Stimulated activated CD4-positive, alpha-beta T cell treated with anti-CD3 and anti-CD28 coated beads, Interleukin-1b, Interleukin-23, amount 100 ng/mL, for 4 hours (primary cell): ENCODE measurements at regions not wholly inside any gene's neighbourhood (a gene's known extent, or its start where the extent isn't known, plus 50 kb on each side); places are given as distances from the start of the nearest gene placed in this dataset.
"Not testable (repeated sequence)": the region's sequence is repeated elsewhere in the genome, so short reads cannot be mapped to it uniquely, and the experiment has no call there.

ENCODE experiments used
- DNase-seq, 2 donors: peaks; one replicate each; pipeline ENCODE4 v3.0.0-alpha.2; 2020; ENCODE audit warnings: low read depth in 2 of 2

DNA sequence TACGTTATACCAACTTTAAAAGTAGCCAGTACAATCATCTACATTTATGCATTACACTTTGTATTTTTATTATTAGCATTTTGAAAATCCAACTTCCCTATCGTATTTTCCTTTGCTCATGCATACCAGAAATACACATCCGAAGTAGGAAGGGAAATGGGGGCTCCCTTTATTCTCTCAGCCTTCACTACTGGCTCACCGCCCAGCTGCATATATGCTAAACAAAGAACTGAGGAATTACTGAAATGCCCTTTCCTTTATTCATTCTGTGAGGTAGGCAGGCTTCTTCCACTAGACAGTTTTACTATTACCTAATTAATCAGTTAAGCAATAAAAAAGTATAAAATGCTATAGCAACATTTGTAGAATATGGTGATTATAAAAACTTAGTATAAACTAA is 291.6 kb downstream of the KLF12 start:
- no peak for DNase-seq

DNA sequence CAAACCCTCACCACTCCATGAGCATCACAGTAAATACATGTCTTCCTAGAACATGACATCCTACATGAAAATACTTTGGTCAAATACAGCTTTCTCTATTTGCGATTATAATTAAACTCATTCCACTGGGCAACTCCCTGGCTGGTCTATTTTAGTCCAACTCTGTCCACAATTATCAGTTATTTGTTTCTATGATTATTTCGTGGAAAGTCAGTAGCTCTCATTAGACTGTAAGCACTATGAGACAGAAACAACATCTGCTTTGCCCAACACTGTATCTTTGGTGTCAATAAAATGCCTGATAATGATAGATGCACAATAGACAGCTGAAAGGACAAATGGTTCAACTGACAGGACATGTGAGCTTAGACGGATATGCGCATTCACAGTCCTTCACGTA is 292.0 kb downstream of the KLF12 start:
- no peak for DNase-seq

DNA sequence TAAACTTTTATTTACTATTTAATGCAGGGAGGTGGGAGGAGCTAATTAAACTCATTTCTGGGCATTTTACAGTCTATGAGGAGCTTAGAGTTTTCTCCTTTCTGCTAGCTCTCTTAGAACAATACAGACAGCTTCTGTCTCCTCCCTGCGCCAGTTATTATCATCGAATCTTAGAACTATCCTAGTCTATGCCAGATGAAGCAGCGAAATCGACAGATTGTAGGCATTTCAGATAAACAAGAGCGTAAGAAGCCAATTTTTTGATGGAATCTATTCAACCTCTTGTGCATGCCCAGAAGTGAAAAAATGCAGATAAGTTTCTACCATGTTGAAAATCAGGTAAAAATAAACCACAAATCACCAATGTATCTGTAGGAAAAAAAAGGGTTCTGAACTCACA is 297.1 kb downstream of the KLF12 start:
- no peak for DNase-seq

DNA sequence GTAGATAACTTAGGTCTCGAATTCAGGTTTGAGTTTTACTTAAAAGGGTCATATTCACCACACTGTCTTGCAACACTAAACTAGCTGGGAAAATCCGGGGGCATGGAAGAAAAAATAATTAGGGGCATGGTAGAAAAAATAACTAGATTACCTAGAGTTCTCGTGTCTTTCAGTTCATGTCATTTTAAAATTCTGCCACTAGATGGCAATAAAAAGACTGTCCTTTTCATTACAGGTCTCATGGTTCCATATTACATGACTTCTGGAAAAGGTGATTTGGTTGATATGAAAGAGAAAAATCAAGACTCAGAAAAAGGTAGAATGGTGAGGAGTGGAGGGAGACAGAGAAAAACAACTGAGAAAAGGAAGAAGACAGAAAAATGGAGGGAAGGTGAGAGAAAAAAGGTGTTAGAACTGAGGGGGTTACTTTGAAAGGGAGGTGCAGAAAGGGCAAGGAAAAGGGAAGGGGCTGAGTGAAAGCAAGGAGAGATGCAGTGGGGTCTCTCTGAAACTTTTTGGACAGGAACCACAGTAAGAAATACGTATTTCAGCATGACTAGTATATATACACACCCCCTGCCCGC is 299.0 kb downstream of the KLF12 start:
- no peak for DNase-seq

DNA sequence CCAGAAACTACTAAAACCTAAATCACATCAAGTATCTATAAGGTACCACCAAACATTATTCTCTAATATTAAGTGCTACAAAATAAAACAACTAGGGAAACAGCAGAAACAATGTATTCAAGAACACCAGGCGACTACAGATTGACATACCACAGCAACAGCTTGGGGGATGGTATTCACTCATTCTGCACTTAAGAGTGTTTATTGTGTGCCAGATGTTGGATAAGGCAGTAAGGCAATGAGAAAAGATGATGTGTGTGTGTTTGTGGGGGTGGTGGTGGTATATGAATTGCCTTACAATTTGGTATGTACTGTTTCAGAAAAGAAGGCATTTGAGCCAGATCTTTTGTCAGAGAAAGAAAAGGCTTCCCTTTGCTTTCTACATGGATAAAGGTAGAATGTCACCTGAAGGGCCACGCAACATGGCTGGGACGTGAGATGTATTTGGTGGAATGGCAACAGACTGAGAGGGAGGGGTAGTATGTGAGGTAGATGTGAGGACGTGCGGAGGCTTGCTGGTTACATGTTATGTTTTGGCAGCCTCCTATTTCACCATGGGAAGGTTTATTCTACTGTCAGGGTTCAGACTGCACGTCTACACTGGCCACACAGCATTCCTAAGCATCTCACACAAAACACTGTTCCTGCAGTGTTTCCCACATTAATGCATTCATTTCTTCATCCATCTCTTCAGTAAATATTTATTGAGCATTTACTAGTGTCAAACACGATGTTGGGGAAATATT is 300.7 kb downstream of the KLF12 start:
- no peak for DNase-seq

DNA sequence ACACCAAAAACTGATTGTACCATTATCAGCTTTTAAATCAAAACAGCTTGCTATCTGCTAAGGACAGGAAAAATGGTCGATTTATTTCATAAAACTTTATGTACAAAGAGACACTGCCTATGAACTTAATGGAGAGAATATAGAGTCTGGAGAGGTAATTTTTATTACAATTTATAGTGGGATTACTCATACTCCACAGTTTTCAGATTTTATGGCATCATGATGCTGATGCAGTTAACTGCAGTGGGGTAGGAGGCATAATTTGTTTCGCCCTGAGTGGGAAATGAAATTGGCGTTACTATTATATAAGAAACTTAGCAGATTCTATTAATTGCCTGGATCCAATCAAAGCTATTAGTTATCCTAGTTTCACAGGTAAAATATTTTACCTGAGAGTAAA is 301.4 kb downstream of the KLF12 start:
- no peak for DNase-seq

DNA sequence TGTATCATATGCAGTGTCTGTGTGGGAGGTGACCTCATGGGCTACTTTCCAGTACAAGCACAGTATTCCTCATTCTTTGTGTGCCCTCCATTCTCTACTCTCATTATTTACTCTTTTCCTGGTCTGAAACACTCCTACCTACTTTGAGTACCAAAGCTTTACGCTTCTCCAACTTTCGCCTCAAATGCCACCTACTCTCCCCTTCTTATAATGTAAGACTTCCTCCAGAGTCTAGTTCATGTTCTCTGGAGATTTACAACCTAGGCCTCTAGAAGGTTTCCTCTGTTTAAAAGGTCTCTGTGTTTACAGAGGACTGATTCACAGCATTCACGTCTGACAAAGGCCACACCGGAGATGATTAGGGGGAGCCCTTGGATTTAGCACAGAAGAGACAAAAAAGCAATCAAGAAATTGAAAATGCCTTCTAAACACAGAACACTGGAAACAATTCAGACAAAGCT is 302.0 kb downstream of the KLF12 start:
- DNase-seq, result no peak

DNA sequence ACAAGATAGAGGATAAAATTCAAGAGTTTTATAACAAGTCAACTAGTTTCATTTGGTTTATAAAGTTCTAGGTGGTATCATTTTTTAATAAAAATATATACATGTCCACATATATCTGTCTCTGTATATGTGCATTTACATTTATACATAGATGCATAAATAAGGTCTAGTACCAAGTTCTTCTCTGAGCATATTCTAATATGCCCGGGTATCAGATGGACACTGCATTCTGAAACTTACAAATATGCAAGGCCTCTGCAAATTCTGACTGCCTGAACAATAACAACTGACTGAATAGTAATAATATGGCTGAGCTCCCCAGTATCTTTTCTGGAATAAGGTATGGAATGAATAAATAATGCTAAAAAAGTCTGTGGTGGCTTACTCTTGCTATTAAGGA is 304.8 kb downstream of the KLF12 start:
- DNase-seq, result no peak

DNA sequence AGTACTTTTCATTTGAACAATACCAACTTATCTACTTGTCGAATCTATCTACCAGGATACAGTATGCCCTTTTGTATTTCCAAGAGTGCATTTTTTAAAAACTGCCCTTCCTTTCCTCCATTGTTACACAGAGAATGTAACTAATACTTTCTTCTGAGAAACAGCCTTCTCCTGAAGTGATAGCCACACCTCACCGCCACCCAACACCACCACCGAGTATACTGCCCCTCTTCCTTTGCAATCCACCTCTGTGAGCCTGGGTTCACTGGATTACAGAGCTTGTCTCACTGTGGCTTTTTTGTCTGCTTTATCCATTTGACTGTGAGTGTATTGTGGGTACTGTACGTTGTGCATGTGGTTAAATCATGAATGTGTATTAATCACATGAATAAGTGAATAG is 305.4 kb downstream of the KLF12 start:
- DNase-seq, result no peak

DNA sequence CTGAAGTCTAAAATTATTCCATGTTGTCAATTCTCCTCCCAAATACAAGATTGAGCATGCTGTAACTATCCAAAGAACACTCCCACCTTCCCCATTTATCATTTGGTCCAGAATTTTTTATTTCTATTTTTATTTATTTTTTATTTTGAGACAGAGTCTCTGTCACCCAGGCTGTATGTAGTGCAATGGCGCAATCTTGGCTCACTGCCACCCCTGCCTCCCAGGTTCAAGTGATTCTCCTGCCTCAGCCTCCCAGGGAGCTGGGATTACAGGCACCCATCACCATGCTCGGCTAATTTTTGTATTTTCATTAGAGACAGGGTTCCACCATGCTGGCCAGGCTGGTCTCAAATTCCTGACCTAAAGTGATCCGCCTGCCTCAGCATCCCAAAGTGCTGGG is 306.8 kb downstream of the KLF12 start:
- DNase-seq, result no peak

DNA sequence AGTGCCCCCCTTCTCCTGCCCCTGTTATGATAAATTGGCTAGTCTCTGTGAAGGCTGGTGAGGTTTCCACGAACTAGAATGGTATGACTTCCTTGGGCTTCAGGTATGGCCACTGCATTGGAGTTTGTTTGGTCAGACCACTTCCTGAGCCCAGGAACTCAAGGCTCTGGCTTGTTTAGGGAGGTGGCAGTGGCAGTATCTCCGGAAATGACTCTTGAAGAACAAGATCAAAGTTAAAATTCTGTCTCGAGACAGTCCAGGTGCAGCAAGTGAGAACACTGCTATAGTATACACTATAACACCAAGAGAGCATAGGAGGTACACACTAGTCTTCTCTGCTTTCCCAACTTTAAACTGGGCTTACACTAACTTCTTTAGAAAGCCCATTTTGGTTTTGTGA is 309.1 kb downstream of the KLF12 start:
- DNase-seq, result no peak

DNA sequence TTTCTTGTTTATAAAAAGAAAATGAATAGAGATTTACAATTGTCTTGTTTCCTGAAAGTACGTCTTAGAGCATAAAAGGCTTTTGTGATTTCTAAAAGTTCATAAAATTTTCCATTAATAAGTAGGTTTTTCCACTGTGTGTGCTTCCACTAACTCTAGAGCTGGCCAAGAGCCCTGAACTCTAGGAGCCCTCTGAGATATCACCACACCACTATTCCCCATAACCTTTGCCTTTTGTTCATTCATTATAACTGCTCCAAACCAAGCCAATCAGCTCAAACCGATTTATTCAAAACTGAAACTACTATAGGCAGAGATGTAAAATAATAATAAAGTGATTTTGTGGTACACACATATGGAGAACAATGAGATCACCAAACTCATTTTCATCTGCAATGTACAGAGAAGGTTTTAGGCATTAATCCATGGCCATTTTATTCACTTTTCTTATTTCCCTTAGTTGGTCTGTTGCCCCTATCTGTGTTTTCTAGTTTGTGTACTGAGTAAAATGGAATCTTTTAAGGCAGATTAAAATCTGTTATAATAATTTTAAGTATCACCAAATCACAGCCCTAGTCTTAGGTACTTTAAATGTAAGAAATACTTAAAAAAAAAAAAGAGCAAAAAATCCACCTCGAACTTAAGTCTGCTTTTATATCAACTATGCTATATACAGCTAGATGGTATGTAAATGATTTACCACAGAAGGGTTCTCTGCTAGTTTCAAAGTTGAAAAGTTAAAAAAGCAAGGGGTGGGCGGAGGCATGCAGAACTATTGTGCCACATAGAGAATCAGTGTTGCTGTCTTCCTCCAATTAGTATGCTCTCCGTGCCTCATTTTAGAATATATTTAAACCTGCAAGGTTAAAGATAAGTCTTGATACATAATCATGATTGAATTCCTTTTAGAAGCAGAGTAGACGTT is 311.3 kb downstream of the KLF12 start:
- DNase-seq, result no peak

DNA sequence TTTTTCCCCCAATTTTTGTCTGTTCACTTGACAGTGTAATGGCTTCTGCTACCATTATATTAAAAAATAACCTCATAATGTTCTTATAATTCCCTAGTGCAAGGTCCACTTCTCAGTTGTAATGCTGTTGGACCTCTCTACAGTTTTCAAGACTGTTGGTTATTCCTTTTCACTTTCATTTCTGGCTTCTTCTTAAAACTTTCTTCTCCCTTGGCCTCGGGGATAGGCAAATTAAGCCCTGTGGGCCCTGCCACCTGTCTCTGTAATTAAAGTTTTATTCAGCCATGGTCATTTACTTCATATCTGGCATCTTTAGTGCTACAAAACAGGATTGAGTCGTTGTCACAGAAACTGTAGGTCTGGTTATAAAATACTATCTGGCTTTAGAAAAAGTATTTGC is 313.5 kb downstream of the KLF12 start:
- no peak for DNase-seq

DNA sequence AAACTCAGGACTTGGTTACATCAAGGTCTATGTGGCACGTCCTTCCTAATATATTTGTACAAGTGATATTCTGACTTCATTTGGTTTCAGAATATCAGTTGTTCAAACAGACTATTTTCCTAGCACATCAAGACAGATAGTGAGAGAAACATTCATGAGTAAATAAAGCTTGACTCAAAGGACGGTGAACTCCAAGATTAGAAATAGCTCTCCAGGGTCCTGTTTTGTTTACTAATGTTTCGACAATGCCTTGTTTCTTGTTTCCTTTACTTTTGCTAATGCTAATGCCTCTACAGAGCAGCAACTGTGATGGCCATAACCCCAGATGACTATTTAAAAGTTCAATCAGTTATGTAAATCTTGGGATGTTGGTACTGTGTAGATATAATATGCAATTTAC is 313.9 kb downstream of the KLF12 start:
- no peak for DNase-seq

DNA sequence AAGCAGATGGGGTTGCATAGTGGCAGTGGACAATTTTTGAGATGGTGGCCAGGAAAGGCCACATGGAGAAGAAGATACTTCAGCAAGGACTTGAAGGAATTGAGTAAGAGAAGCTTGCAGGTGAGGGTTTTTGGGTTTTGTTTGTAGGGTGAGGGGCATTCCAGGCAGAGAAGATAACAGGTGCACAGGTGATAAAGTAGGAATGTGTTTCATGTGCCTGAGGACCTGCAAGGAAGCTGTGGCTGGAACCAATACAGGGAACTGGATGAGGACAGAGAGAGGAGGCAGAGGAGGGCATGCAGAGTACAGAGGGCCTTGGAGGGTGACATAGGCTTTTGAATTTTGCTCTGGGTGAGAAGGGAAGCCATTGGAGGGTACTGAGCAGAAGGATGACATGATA is 314.5 kb downstream of the KLF12 start:
- DNase-seq, result no peak

DNA sequence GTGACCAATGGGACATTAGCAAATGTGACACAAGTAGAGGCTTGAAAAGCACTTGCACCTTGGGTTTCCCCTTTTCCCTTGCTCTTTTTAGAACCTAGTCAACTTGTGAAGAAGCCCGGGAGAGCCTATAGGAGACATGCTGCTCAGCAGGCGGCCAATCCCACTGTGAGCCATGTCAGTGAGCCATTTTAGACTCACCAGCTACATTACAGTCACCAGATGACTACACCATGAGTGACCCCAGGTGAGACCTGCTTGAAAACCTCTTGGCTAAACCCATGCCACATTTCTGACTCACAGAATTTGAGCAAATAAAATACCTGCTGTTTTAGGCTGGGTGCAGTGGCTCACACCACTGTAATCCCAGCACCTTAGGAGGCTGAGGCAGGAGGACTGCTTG is 317.5 kb downstream of the KLF12 start:
- no peak for DNase-seq

DNA sequence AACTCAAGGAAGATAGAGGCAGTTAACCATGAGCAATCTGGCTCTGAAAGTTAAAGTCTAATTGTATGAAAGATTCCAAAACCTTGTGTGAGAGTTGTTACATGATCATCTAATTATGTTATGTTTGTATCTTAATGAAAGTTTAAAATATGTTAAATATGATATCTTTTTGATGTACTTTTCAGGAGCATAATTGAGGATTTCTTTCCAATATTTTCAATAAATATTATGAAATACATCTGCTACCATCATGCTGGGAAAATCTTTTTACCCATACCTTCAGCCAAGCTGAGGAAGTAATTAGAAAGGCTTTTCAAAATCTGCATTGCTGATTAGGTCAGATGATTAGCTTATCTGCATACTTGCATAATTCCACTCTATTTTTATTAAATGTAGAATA is 318.4 kb downstream of the KLF12 start:
- no peak for DNase-seq

DNA sequence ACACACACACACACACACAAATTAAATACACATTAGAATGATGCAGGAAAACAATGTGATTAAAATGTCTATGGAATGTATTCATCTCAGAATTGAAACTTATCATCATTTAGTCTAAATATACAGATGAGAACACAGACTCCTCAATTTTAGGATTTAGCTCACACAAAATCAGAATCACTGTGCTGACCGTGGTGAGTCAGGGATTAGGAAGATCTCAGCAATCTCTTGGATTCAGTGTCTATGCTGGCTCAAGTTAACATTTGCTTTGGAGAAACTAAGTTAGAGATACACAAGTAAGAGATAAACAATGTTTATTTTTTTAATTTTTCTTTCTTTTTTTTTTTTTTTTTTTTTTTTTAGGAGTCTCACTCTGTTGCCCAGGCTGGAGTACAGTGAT is 323.6 kb downstream of the KLF12 start:
- no peak for DNase-seq

DNA sequence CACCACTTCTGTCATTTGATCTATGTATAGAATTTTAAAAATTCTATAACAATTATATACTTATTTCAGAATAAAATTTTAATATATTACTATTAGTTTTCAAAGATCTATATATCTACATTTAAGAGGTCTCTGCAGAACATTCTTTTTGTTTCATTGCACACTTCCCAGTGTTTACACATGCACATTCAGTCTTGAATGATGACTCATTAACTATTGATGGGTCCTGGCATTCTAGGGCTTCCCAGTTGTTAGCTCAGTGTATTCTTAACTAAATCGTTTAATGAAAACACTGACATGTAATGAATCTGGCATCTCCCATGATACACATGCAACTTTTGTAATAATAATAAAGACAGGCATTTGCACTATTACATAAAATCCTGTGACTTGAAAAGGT is 324.6 kb downstream of the KLF12 start:
- no peak for DNase-seq

DNA sequence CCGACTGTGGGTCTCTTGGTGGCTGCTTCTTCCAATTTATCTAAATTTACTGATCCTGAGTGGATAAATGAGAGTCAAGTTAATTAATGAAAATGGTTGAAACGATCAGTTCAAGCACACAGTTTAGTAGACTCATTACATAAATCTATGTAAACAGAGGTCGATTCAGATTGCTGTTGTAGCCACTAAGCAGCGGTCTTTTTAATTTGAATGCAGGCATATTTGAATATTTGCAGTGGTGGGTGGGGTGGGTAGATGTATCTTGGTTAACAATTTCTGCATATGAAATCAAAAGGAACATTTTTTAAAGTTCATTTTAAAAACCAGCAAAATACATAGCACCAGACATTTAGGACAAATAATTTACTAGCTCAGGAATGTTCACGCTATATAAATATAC is 325.9 kb downstream of the KLF12 start:
- DNase-seq, result no peak

DNA sequence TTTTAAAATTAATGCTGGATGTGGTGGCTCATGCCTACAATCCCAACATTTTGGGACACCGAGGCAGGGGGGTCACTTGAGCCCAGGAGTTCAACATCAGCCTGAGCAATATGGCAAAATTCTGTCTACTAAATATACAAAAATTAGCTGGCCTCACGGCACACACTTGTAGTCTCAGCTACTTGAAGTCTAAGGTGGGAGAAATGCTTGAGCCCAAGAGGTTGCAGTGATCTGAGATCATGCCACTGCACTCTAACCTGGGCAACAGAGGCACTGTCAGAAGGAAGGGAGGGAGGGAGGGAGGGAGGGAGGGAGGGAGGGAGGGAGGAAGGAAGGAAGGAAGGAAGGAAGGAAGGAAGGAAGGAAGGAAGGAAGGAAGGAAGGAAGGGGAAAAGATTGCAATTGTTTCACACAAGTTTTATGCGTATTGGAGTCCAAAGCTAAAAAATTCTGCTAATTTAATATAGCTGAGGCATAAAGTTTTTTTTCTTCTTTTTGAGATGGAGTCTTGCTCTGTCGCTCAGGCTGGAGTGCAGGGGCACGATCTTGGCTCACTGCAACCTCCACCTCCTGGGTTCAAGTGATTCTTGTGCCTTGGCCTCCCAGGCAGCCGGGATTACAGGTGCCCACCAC is 328.8 kb downstream of the KLF12 start:
- DNase-seq, result not testable (repeated sequence)

DNA sequence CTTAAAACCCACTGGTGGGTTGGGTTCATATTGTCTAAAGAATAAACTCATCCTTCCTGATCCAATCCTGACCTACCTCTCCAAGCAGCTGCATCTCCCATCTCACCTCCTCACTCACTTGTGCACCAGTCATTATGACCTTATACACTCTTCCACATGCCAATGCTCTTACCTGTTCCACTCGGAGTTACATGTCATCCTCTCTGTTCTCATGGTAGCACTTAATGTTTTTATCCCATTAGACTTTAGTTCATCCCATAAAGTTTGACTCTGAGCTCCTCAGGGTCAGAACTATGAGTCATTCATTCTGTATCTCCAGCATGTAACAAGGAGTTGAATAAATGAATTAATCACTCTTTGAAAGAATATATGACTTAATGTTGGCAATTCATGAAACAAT is 330.2 kb downstream of the KLF12 start:
- DNase-seq, result no peak
